Mucosa of rectum (tissue), 2 donors: ENCODE measurements at regions not wholly inside any gene's neighbourhood (a gene's known extent, or its start where the extent isn't known, plus 50 kb on each side); places are given as distances from the start of the nearest gene placed in this dataset.

Source experiments
- H3K27ac ChIP-seq, 2 donors: one replicate each; pipeline ENCODE4 v1.7.0; 2013; ENCODE audit warnings: inconsistent platforms in 2 of 2, low read depth in 2 of 2, low read length in 2 of 2
- H3K27me3 ChIP-seq, 2 donors: one replicate each; pipeline ENCODE4 v1.7.0; 2013; ENCODE audit warnings: low read length in 2 of 2; ENCODE audit not compliant: control insufficient read depth in 2 of 2, insufficient read depth in 2 of 2
- H3K36me3 ChIP-seq, 2 donors: one replicate each; pipeline ENCODE4 v1.7.0; 2013; ENCODE audit warnings: low read length in 2 of 2; ENCODE audit not compliant: control insufficient read depth in 2 of 2, insufficient read depth in 2 of 2
- H3K4me1 ChIP-seq, 2 donors: one replicate each; pipeline ENCODE4 v1.7.0; 2013; ENCODE audit warnings: low read length in 2 of 2, mild to moderate bottlenecking in 1 of 2; ENCODE audit not compliant: control insufficient read depth in 2 of 2, insufficient read depth in 2 of 2
- H3K4me3 ChIP-seq, 2 donors: one replicate each; pipeline ENCODE4 v1.7.0; 2013; ENCODE audit warnings: low read length in 2 of 2
- H3K9ac ChIP-seq, 2 donors: one replicate each; pipeline ENCODE4 v1.7.0; 2013; ENCODE audit warnings: low read length in 2 of 2, low read depth in 1 of 2, mild to moderate bottlenecking in 1 of 2
- H3K9me3 ChIP-seq, 2 donors: one replicate each; pipeline ENCODE4 v1.7.0; 2013; ENCODE audit warnings: low read length in 2 of 2; ENCODE audit not compliant: control insufficient read depth in 2 of 2
- donor health status: healthy.
- donor health status: Normal muscosa, but diverticular disease.

DNA sequence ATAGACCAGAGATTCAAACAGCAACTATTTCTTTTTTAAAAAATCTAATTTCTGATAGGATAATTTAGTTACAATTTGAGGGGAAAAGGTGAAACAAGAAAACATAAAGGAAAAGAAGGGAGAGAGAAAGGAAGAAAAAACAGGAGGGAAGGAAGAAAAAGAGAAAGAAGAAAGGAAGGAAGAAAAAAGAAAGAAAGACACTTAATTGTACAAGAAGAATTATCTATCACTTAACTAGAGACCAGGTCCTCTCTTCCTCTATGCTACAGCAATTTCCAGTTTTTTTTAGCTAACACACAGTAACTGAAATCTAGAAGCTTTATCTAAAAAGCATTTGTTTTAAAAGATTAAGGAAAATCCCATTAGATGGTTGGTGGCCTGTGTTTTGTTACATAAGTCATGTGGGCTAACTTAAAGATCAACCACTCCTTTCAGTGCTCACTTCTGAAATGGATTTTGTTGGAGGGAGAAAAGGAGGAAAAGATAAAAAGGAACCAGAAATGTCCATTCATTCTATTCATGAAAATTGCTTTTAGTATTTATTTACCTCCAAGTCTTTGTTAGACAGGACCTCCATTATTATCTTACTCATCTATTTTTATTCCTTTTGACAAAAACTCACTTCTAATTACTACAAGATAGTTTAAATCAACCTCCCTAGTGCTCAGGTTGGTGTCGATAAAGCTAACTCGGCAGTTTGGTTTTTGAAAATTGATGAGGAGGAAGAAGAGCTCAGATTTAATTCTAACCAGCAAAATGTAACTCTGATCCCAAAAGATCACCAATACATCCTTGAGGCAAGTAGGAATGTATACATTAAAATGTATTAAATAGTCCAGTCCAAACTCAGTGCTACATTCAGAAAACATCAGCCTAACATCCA, 251.5 kb upstream of the FN1 start:
- H3K36me3 ChIP-seq = no peaks in the 10 kb centered on the region
- H3K9ac ChIP-seq = no peak overlapping the region
- H3K4me3 ChIP-seq = no peak overlapping the region
- H3K27me3 ChIP-seq = no peaks in the 10 kb centered on the region
- H3K27ac ChIP-seq = no peak overlapping the region
- H3K9me3 ChIP-seq = no peaks in the 10 kb centered on the region
- no peaks in the 10 kb centered on the region for H3K4me1 ChIP-seq

DNA sequence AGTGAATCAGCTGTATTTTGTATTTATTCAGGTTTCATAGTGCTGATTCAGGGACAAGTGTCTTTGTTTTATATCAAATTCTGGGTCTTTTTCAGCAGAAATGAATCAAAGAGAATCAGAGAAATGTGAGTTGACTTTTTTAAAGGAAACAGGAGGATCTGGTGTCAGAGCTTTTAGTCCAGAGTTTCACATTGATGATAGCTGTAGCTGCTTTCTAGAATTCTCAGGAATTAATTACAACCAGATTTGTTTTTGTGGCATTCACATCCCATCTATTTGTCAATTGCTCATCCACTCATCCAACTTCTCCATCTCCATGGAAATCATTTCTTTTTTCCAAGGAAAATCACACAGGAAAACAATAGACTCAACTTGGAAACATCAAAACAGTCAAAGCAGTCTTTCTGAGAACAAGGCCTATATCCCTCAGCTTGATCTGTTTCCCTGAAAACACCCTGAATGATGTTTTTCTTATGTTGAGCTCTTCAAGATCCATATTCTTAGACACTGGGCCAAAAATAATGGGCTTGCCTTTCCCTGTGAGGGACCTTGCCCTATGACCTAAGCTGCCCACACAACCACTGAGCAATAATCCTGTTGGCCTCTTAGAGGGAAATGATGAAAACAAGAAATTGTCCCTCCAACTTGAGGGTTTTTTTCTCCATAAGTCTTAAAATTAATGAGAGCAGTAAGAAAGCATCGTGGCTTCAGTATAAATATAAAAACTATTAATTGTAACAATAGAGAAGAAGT, 249.5 kb upstream of the FN1 start:
- H3K27ac ChIP-seq = no peak overlapping the region
- H3K9me3 ChIP-seq = no peaks in the 10 kb centered on the region
- no peaks in the 10 kb centered on the region for H3K27me3 ChIP-seq
- no peaks in the 10 kb centered on the region for H3K4me1 ChIP-seq
- no peak overlapping the region for H3K4me3 ChIP-seq
- no peaks in the 10 kb centered on the region for H3K36me3 ChIP-seq
- H3K9ac ChIP-seq = no peak overlapping the region

DNA sequence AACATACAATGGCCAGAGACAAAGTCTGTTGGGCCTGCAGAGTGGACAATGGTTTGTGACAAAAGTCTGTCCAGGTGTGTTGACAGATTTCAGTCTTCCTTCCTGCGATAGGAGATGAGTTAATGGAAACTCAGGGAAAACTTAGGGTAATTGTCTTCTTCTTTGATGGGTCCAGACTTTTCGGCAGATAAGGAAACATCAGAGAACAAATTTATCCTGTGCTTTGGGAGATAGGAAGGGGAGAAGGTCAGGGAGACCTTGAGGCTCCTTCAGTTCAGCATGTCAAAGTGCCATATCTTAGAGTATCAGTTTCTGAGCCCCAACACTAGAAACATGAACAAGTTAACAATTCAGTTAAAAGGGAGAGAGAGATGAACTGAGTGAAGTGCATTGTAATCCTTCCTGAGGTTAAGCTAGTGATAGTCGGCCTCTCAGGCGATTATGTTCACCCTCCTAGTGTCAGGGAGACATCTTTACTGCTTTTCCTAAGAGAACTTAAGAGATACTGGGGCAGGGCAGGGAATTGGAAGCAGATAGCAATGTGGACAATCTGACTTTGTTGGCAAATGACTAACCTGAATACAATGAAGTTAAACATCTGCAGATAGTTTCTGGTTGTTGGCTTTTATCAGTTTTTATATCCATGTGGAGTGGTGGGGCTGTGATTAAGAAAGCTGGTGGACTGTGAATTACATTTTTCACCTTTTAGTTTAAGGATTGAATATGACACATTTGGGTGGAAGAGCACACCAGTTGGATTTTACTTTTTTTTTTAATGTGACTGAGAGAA, 248.8 kb upstream of the FN1 start:
- Histone ChIP-seq H3K9ac (no peak overlapping the region), H3K36me3 (no peaks in the 10 kb centered on the region), H3K4me3 (no peak overlapping the region), H3K9me3 (no peaks in the 10 kb centered on the region), H3K27me3 (no peaks in the 10 kb centered on the region), H3K4me1 (no peaks in the 10 kb centered on the region), H3K27ac (no peak overlapping the region)

DNA sequence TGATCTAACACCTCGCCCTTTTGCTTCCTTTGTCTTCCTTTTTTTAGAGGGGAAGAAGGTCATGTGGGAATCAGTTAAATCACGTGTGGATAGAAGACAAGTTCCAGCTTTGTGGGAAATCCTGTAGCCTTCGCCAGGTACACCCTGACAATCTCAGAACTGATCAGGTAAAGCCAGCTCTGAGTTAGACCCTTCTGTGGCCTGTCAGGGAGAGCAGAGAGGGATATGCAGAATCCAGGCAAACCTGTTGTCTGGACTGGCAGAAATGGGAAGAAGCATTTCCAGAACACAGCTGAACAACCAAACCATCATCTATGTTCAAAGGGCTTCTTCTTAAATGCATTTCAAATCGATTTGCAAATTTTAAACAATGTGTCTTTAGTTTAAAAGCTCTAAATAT, 247.4 kb upstream of the FN1 start:
- Histone ChIP-seq H3K9ac (no peak overlapping the region), H3K9me3 (no peaks in the 10 kb centered on the region), H3K36me3 (no peaks in the 10 kb centered on the region), H3K27ac (no peak overlapping the region), H3K4me1 (no peaks in the 10 kb centered on the region), H3K4me3 (no peak overlapping the region), H3K27me3 (no peaks in the 10 kb centered on the region)

DNA sequence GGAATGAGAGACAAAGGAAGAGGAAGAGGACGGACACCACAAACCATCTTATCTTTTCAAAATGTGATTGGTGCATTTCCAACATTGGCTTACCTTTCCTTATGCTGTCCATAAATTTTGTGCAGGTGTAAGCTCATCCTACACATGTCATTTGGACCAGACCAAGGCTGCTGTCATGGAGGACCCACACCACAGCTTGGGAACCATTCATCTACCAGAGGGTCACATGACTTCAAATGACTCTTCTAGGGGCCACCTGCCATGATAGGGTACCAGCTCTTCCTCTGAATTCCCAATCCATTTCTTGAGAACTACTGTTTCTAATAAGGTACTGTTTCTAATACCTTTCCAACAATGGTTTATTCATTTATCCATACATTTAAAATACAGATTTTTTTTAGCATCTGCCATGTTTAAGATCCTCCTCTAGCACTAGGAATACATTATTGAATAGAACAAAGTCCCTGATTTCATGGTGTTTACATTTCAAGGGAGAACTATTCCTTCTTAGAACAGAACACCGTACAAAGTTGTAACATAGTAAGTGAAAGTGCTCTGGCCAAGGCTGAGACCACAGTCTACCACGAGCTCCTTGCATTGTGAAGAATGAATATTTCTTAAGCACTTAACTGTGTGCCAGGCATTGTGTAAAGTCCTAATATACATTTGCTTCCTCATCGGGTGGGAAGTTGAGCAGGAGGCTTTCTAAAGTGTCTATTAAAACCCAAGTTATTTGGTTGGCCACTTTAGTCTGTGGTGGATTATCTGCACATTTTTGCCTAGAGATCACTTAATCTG, 246.1 kb upstream of the FN1 start:
- H3K4me3 ChIP-seq = no peak overlapping the region
- H3K9ac ChIP-seq = no peak overlapping the region
- H3K9me3 ChIP-seq = no peaks in the 10 kb centered on the region
- H3K36me3 ChIP-seq = no peaks in the 10 kb centered on the region
- no peak overlapping the region for H3K27ac ChIP-seq
- H3K27me3 ChIP-seq = no peaks in the 10 kb centered on the region
- no peaks in the 10 kb centered on the region for H3K4me1 ChIP-seq

DNA sequence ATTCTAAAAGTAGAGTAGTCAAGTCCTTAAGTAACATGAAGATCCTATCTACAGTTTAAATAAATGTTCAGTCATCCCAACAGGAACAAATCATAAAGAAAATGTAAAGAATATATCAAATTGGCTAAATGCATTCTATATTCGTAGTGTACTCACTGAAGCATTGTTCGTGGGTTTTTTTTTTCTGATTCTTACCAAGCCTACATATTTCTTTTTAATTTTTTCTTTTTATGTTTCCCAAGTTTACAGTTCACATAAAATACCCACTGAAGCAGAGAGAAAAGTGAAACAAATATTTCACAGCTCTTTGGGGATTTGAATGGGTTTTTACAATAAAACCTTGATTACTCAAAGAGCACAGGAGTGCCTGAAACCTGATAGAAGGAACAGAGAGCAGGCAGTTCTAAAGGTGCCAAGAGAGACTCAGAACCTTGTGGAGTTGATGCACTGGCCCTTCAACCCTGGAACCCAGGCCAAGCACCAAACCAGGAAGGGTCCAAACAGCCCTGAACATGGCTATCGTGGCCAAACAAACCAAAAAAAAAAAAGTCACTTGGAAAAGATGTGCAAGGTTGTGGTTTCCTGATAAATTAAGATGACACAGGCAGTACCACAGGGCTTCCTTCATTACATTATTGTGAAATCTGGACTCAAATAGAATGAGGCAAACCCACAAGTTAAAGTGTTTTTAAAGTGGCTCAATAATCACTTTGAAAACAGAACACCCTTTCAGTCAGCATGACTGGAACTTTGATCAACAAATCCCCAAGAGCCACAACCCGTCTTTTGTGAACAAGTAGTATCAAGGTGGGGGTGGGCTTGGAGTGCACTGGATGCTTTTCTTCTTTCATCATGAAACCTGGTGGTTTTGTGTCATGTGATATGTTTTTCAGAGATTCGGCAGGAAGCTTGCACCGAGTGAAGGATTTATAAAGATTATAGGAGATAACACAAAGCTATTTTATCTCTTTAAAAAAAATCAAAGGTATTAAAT, 245.0 kb upstream of the FN1 start:
- H3K27ac ChIP-seq = no peak overlapping the region
- no peaks in the 10 kb centered on the region for H3K9me3 ChIP-seq
- no peak overlapping the region for H3K9ac ChIP-seq
- no peaks in the 10 kb centered on the region for H3K27me3 ChIP-seq
- no peaks in the 10 kb centered on the region for H3K4me1 ChIP-seq
- no peak overlapping the region for H3K4me3 ChIP-seq
- no peaks in the 10 kb centered on the region for H3K36me3 ChIP-seq

DNA sequence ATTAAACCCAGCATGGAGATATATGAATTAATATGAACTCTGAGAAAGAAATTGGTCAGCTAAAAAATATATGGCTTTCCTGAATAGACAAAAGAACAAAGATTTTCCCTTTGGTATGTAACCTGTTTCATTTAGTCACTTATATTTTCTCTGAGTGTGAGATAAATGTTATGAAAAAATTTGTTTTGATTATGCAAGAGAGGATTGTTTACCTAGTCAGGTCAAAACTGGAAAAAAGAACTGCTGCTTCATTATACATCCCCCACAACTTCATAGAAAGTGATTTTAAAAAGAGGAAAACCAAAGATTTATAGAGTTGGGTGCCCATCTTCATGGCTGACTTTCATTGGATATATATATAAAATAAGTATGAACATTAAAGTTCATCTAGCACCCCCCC, 242.2 kb upstream of the FN1 start:
- Histone ChIP-seq H3K9ac (no peak overlapping the region), H3K27ac (no peak overlapping the region), H3K36me3 (no peaks in the 10 kb centered on the region), H3K4me3 (no peak overlapping the region), H3K4me1 (no peaks in the 10 kb centered on the region), H3K27me3 (no peaks in the 10 kb centered on the region), H3K9me3 (no peaks in the 10 kb centered on the region)

DNA sequence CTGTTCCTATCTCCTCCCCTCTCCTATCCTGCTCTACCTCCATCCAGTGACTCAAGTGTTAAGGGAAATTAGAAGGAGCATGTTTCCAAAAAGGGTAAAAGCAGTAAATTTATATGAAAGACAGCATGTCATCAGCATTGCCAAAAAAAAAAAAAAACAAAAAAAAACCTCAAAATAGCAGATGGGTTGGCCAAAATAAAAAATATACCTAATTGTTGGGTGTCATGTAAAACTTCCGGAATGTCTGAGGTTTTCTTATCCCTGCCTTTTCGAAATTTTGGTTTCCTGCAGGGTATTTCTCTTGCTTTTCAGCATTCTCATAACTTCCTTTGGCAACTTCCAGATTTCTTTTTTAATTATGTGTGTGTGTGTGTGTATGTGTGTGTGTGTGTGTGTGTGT, 241.6 kb upstream of the FN1 start:
- H3K4me1 ChIP-seq = no peaks in the 10 kb centered on the region
- H3K4me3 ChIP-seq = no peak overlapping the region
- H3K36me3 ChIP-seq = no peaks in the 10 kb centered on the region
- no peak overlapping the region for H3K27ac ChIP-seq
- H3K27me3 ChIP-seq = no peaks in the 10 kb centered on the region
- H3K9me3 ChIP-seq = no peaks in the 10 kb centered on the region
- H3K9ac ChIP-seq = no peak overlapping the region

DNA sequence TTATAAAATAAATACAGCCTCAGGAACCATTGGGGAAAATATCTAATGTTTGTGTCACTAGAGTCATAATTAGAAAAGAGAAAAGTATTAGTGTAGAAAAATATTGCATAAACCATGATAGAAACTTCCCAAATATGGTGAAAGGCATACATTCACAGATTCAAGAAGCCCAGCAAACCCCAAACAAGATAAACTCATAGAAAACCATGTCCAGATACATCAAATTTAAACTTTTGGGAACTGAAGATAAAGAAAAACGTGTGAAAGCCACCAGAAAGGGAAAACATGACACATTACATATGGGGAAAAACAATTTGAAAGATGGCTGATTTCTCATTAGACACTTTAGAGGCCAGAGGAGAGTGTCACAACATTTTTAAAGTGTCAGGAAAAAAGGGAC, 236.5 kb upstream of the FN1 start:
- no peak overlapping the region for H3K9ac ChIP-seq
- no peaks in the 10 kb centered on the region for H3K27me3 ChIP-seq
- H3K4me1 ChIP-seq = no peaks in the 10 kb centered on the region
- H3K9me3 ChIP-seq = no peaks in the 10 kb centered on the region
- H3K36me3 ChIP-seq = no peaks in the 10 kb centered on the region
- H3K4me3 ChIP-seq = no peak overlapping the region
- no peak overlapping the region for H3K27ac ChIP-seq
